ENCODE measurements at regions not wholly inside any gene's neighbourhood (a gene's known extent, or its start where the extent isn't known, plus 50 kb on each side); places are given as distances from the start of the nearest gene placed in this dataset.

- TF ChIP-seq CTCF (conservative IDR thresholded peaks at IDR 0.05; ENCODE audit: low read length), result no peak
- no peak for TF ChIP-seq EZH2phosphoT487 (IDR thresholded peaks at IDR 0.05; ENCODE audit: borderline replicate concordance)
These were observed 117.3 kb upstream of the PZP start for GRCh38 chr12:9325471-9325870.

Data from Loucy (cell line).